NCI-H1417 treated with DMSO at 0.1 percent for 48 hours (cell line): ENCODE measurements at regions not wholly inside any gene's neighbourhood (a gene's known extent, or its start where the extent isn't known, plus 50 kb on each side); places are given as distances from the start of the nearest gene placed in this dataset.

Source experiments
- DNase-seq: peaks from one replicate; lab custom pipeline; 2025; lab: John Stamatoyannopoulos, UW

DNA sequence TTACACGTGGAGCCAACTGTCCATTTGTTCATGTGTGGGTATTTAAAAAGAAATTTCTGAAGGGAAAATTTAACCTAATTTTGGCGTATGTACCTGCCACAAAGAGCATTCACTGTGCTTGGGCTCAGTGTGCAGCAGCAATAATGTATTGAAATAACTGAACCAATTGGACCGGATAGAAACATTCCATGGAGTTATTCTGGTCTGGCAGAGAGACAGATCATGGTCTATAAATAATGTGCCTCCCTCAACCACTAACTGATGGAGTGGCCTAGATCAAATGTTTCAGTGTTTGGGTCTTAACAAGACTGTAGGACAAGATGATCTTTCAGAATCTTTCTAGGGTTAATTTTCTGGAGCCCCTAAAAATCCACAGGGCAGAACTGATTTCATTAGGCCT lies 469.7 kb downstream of the PRELID2 start:
- DNase-seq: no peak

DNA sequence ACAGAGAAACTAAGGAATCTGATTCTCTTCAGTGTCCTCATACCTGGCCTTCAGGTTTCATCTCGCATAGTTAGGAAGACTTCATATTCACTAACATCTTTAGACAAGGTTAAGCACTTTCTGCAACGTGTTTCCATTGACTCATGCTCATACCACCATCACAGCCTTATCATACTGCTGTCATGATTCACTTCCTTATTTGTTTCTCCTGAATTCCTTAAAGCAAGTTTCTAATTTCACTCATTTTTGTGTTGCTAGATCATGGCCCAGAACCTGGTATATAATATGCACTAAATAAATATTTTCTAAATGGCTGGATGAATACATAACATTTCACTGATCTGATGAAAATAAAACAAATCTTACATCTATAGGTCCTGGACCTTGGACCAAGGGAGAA lies 472.9 kb downstream of the PRELID2 start:
- no peak for DNase-seq

DNA sequence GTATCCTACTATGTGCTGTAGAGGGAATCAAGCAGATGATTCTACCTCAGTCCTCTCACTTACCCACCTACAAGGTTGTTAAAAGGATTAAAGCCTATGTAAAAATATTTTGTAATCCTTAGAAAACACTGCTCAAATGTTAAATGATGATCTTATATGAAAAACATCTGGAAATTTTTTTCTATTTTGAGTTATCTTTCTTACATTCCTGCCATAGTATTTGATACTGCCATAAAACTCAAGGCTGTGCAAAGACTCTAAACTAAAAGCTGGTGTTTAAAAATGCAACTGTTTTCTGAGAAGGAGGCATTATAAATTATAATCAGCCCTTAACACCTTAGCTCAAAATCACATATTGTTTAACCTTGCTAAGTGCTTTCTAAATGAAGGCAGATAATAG lies 474.2 kb downstream of the PRELID2 start:
- no peak for DNase-seq

DNA sequence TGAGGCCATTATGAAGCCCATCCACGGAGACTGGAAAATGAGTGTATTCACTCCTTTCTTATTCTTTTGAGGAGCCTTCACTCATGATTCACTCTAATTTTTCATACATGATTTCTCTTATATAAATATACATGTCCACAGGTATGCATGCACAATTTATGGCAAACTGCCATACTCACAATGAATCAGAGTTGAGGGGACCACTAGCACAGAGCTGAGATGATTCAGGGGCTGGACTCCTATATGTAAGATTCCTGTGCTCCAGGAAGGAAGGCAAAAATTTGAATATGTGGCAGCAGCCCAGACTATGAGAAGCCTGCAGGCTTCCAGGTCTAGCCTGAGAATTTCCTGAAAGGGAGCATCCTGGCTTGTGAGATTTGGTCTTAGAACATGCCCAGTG lies 484.6 kb downstream of the PRELID2 start:
- DNase-seq: no peak

DNA sequence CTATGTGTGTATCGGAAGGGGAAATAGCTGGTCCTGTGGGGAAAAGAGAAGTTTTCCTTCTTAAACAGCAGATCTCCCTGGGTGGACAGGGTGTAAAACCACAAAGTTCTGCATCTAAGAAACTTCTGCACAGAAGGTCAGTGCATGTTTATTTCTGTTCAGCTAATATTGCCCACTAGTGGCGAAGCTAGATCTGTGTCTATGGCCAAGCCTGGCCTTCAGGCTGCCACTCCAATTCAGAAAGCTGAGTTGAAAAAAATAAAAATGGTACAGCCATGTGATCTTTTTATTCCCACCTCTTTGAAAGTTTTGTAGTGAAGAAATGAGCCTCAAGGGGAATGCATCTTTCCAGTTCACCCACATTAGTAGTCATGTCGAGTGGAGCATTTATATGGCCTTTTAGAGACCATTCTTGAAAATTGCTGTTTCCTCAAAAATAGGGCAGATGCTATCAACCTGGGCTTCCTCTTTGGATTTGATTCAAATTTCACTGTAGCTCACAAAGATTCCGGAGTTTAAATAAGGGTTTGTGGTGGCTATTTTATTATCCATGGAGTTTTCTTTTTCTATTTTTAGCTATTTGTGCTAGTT lies 488.0 kb downstream of the PRELID2 start:
- no peak for DNase-seq

DNA sequence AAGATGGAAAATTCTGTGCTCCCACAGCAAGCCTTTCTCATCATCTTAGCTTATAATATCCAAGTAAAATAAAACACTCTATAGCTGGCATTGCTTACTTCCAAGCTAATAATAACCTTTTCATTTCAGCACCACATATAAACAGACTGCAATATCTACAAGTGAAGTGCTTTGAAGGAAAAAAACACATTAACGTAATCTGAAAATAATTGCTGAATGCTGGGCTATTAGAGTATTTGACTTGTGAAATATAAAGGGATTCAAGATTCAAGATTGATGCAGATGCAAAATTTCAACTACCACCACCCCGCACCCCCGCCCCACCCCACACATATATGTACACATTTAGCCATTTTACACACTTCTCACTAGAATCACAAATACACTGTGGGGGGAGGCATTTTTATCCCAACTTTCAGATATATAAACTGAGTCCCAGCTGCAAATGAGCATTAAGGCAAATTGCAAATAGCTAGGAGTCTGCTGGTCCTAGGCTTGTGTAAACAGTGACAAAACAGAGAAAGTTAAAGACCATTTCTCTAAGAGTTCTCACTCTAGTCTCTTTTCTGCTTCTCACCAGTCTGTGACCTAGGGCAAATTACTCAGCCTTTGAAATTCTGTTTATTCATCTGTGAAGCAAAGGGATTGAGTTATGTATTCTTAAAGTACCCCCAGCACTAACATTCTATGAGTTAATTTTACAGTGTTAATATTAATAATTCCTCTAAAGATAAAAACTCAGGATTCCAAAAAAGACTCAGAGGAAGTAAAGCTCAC lies 489.4 kb downstream of the PRELID2 start:
- DNase-seq: no peak

DNA sequence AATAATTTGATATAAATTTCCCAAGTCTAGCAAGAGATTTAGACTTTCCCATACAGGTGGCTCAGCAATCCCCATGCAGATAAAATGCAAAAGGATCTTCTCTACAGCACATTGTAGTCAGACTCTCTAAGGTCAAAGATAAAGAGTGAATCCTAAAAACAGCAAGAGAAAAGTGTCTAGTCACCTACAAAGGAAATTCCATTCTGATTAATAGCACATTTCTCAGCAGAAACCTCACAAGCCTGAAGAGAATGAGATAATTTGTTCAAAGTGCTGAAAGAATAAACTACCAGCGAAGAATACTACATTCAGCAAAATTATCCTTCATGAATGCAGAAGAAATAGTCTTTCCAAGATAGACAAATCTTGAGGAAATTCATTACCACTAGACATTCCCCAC lies 493.3 kb downstream of the PRELID2 start:
- no peak for DNase-seq

DNA sequence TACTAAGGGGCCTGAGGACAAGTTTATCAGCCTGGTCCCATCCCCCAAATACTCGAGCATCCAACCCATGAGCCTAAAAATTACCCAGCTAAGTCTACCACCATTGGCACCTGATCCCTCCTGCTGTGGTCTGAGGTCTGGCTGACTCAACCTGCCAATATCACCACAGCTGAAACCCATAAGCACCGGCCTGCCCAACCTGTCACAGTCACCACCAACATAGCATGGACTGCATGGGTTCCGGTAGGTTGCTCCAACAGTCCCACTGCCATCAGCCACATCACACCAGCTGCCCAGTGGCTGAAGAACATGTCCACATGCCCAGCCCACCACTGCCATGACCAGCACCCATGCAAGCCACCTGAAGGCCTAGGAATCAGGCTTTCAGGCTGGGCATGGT lies 495.0 kb downstream of the PRELID2 start:
- no peak for DNase-seq

DNA sequence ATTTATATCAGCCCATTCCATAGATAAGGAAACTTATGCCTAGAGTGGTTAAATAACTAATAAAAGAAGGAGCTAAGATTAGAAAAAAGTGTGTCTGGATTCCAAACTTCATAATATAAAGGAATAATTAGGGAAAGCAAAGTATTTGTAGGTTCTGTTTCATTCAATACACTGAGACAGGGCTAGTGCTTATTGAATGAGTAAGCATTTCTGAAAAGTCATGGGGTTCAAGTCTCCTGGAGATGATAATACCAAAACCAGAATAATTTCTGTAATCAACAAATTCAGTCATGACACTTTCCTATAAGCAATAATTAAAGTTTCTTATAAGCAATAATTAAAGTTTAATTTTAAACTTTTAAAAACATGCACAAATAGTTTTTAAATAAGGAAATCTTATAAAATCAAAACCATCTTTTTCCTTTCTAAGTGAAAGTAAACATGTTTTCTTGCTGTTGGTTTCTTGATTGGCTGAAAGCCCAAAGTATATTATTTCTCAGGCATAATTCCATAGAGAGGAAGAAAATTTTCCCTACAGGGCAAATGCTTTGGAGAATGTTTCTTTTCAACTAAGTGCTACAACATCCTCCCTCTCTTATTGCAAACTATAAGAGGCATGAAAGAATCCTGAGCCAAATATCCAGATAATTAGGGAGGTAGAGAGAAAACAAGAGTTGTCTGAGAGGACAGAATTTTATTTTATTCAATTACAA lies 510.2 kb downstream of the PRELID2 start:
- no peak for DNase-seq

DNA sequence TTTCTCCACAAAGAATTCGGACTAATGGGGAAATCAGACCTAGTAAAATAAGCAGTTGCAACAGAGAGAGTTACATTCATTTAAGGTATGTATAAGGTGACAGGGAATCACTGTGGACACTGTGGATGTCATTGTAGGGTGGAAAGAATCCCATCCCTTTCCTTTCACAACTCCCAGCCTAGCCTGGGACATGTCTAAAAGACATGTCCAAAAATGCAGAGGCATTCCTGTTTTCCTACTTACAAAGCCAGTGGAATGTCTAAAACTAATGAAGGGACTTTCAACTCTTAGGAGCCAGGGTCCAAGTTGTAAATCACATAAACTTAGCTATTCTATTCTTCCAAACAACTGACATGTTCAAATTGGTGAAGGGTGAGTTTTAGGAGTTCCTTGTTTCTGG lies 511.0 kb downstream of the PRELID2 start:
- DNase-seq: no peak

DNA sequence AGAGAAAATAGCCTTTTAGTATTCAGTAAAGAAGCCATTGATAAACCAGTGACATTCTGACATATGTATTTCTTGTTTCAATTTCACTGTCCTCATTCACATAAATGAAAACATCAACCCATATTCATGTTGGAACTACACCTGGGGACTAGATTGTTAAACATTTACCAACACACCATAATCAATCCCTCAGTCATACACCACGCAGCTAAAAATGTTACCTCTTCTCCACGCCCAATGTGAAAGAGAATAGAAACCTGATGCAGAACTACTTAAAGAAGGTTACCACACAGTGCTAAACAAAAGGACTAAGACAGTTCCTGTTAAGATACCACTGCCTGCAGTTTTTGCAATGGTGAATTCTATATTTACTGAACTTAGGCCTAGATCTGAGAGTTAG lies 518.9 kb downstream of the PRELID2 start:
- DNase-seq: no peak

DNA sequence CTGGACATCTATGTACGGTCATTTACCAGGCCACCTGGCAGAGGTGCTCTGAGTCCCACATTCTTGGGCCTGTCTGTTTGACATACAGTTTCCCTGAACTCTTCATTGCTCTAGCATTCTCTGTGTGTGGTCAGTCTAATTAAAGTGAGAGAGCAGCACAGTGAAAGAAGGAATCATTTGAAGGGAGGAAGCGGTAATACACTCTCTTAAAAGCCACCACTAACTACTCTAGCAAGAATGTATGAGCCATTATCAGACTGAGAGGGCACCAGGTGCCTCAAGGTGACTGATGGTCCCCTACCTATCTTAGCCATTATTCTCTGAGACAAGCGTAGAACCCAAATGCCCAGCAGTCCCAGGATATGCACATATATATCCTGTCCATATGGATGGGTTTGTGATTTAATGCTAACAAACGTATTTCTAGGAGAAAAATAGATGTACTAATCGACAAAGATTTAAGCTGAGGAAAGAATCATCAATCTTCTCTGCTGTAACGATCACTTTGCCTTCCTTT lies 527.2 kb downstream of the PRELID2 start:
- DNase-seq: no peak

DNA sequence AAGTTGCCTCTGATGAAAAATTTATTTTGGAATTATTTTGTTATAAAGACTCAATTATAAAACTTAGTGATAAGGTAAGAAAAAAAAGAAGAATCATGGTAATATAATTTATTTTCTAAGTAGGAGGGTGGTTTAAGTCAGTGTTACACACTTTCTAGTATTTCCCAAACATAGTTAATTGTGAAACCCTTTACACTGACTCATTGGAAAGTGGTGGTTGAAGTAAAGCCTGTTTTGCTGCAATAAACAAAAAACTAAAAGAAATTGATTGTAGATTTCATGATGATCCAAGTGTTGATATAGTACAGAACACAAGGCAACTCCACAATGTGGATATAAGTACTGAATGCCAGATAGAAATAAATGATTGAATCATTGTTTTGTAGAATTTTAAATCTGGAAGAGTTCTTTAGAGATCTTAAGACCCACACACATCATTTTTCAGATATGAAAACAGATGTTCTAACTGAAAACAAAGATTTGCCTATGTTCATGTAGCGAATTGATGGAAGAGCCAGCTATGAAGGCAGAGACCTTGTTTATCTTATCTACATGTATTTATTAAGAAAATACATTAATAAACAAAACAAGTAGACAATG lies 539.8 kb downstream of the PRELID2 start:
- DNase-seq: no peak

DNA sequence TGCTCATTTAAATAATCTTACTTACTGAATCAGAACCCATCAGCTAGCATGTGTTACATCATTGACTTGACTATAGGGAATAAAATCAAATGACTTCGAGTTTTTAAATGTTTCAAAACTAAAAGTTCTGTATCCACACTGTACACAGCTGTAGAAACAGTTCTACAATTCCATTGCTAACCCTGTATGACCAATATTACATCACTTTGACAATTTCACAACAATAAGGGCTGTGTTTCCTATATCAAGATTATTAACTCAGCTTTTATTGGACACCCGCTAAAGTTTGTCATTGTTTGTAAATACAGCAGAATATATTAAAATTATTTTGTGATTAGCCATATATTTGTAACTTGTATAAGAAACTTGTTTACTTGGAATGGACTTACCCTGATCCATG lies 540.8 kb downstream of the PRELID2 start:
- DNase-seq: no peak

DNA sequence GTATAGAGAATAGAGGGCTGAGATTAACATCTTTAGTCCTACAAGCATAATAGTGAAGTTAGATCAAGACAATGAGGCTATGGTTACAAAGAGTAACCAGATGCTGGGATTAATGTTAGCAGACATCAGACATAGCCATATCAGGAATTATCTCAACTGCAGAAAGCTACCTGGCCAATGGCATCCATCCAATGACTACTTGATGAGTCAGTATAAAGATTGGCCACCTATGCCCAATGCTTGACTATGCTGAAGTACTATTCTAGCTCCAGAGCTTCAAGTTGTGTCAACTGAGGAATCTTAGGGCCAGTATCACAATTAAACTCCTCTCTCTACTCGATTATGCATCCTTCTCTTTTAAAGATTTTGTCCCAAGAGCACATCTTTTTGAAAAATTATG lies 541.4 kb downstream of the PRELID2 start:
- no peak for DNase-seq

DNA sequence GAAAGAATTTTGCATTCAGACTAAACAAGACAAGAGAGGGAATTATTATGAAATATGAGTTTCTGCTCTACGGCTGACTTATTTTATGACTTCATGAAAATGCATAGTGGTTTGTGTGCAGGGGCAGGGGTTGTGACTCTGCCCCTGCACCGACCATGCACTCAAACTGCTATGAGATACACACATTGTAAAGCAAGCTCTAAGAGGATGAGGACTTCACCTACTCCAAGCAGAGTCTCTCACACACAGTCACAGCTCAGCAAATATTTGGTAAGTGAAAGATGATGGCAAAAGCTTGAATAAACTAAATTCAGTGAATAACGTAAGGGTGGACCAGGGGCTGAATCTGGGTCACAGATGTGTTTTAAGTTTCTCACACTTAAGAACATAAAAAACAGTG lies 542.9 kb downstream of the PRELID2 start:
- no peak for DNase-seq

DNA sequence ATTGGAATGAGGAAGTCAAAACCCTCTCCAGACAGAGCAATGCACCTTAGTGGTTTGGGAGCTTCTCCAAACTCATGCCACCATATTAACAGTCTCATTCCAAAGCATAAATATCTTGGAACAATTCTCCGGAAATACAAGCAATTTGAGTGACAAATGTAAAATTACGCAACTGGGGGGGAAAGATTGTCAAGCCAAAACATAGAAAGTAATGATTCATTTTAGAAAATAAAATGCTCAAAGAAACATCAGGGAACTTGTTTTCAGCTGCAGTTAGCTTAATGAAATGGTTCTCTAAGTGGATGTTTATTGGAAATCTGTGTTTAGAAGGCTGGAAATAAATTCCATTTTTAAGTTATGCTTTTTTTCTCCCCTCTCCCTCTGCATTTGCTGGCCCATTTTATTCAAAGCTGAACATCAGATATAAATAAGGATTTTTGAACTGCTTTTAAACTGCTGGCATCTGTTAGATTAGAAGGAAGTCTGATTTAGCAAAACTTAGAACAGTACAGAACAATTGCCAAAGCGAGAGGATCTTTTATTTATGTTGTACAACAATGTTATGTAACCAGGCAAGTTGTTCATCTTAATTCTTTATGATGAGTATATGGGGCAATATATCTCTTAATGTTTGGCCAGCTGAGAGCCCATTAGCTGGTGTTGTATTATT lies 551.9 kb downstream of the PRELID2 start:
- no peak for DNase-seq

DNA sequence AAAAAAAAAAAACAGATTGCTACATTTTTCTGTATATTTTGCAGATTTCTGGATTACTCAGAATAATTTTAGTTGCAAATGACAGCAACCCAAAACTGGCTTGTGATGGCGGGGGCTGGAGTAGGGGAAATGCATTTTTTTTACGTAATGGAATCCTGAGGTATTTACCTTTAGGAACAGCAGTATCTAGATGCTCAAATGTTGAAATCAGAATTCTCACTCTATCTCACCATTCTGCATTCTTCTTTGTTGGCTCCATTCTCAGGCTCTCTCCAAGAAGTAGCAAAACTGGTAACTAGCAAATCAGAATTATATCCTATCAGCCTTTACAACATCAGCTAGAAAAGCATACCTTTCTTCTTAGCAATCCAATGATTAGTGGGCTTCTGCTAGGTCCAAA lies 554.3 kb downstream of the PRELID2 start:
- DNase-seq: no peak

DNA sequence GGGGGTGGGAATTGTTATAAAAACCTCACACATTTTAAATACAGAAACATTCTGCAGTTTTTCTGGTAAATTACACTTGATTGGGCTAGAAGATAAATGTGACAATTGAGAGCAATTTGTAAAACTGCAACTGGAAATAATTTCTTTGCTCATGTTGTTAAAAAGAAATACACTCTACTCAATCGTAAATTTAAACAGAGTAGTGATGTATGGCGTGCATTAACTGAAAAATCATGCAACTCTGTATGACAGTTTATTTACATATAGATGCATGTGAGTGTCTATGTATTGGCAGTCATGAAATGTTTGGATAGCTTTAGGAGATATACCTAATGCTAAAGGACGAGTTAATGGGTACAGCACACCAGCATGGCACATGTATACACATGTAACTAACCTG lies 554.9 kb downstream of the PRELID2 start:
- DNase-seq: no peak

DNA sequence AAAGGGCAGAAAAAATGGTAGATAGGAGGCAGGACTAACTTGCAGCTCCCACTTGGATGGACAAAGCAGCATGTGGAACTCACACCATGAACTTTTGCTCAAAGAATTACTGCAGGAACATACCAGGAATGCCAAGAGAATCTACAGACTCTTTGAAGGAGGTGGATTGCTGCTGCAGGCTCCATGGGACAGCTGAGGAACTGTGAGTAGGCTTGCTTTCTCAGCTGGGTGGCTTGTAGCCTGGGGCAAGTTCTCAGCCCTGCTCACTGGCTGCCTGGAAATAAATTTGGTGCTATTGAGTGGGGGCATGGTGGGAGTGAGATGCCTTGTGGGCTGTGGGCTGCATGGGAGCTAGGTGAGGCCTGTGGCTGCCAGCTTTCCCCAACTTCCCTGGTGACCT lies 574.5 kb downstream of the PRELID2 start:
- DNase-seq: no peak

DNA sequence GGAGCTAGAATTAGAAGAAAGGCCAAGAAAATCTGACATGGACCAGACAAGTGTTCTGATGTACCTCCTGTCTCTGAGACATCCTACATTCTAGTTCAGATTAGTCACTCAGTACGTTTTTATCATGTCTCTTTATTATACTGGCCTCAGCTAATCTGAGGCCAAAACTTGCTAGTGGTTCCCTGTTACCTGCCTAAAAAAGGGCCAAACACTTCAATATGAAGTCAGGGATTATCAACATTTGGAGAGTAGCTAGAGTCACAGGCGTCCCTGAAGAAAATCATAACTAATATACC lies 587.4 kb downstream of the PRELID2 start:
- no peak for DNase-seq

DNA sequence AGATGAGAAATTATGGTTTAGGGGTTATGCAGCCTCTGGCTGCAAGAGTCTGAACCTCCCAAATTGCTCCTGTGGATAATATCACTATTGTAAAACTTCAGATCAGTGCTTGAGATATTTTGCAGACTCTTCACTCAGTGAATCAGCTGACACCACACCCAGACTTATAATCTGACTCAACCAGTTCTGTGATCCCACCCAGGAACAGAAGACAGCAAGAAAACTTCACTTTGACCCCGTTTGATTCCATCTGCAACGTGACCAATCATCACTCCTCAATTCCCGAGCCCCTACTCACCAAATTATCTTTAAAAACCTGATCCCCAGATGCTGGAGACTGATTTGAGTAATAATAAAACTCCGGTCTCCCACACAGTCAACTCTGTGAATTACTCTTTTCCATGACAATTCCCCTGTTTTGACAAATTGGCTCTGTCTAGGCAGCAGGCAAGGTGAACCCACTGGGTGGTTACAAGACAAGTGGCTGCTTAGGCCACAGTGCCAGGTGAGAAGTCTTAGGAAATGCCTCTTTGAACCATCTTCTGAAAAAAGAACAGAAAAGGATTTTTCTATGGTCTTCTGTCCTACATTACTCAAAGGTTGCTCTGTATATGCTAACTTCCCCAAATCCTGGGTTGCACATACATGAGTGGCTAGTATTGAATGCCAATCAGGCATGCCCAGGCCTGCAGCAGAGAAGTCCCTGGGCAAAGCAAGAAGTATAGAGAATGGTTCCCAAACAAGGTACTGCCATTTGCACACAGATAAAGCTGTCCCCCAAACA lies 588.0 kb downstream of the PRELID2 start:
- no peak for DNase-seq
